Upper lobe of left lung (tissue), 4 donors: ENCODE measurements at regions not wholly inside any gene's neighbourhood (a gene's known extent, or its start where the extent isn't known, plus 50 kb on each side); places are given as distances from the start of the nearest gene placed in this dataset.

ENCODE experiments used
- EP300 ChIP-seq, 4 donors: sonication (generic); formaldehyde crosslinking; IDR thresholded peaks; one replicate each; pipeline ENCODE4 v1.5.1; 2017; ENCODE audit warnings: antibody characterized with exemption in 4 of 4, control low read depth in 2 of 4
- POLR2A ChIP-seq, 4 donors: fragments of 450-650 bp; IDR thresholded peaks; one replicate each; pipeline ENCODE4 v1.5.1; 2016 to 2017; ENCODE audit warnings: antibody characterized with exemption in 4 of 4, mild to moderate bottlenecking in 2 of 4
- POLR2AphosphoS5 ChIP-seq, 2 donors: sonication (generic); formaldehyde crosslinking; IDR thresholded peaks; one replicate each; pipeline ENCODE4 v1.5.1; 2017; ENCODE audit warnings: antibody characterized with exemption in 2 of 2
- TF ChIP-seq, protein P1 (sequence below), 6 experiments: fragments of 450-650 bp in 4 of 6; fragments of 200-600 bp in 2 of 6; sonication (generic) in 2 of 6; IDR thresholded peaks; one replicate each; pipeline ENCODE4 v1.5.1; 2016 to 2019; ENCODE audit warnings: antibody characterized with exemption in 6 of 6

DNA sequence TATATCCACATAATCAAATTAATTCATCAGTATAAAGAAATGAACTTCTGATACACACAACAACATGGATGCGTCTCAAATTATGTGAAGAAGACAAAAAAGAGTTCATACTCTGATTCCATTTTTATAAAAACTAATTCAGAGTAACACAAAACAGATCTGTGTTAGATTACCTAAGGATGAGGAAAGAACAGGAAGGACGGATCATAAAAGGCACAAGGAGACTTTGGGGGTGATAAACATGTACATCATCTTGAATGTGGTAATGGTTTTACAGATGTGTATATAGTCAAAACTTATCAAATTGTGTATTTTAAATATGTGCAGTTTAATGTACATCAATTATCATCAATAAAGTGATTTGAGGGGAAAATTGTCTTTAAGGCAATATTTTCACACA lies 59.9 kb upstream of the DOCK9 start:
- TF ChIP-seq, protein P1, sequence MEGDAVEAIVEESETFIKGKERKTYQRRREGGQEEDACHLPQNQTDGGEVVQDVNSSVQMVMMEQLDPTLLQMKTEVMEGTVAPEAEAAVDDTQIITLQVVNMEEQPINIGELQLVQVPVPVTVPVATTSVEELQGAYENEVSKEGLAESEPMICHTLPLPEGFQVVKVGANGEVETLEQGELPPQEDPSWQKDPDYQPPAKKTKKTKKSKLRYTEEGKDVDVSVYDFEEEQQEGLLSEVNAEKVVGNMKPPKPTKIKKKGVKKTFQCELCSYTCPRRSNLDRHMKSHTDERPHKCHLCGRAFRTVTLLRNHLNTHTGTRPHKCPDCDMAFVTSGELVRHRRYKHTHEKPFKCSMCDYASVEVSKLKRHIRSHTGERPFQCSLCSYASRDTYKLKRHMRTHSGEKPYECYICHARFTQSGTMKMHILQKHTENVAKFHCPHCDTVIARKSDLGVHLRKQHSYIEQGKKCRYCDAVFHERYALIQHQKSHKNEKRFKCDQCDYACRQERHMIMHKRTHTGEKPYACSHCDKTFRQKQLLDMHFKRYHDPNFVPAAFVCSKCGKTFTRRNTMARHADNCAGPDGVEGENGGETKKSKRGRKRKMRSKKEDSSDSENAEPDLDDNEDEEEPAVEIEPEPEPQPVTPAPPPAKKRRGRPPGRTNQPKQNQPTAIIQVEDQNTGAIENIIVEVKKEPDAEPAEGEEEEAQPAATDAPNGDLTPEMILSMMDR (IDR thresholded peaks at IDR 0.05) = no peak
- TF ChIP-seq POLR2A (IDR thresholded peaks at IDR 0.05) = no peak
- no peak for TF ChIP-seq POLR2AphosphoS5 (IDR thresholded peaks at IDR 0.05)
- TF ChIP-seq EP300 (IDR thresholded peaks at IDR 0.05) = no peak
